ENCODE measurements at regions not wholly inside any gene's neighbourhood (a gene's known extent, or its start where the extent isn't known, plus 50 kb on each side); places are given as distances from the start of the nearest gene placed in this dataset.

- TF ChIP-seq EP300 (IDR thresholded peaks at IDR 0.05) (no peak), CTCF (IDR thresholded peaks at IDR 0.05) (no peak)
Measured at GRCh38 chr5:61995486-61995885, 310.5 kb upstream of the KIF2A start.

Measured in sigmoid colon (tissue), 4 donors.